GM23338 (cell line): ENCODE measurements at regions not wholly inside any gene's neighbourhood (a gene's known extent, or its start where the extent isn't known, plus 50 kb on each side); places are given as distances from the start of the nearest gene placed in this dataset.

ENCODE experiments used
- ATAC-seq: fragments of 200-7000 bp; cut with Tn5 transposase; 3 replicates; pipeline ENCODE4 v1.9.1; 2020
- DNase-seq: peaks from one replicate; pipeline ENCODE4 v3.0.0-alpha.2; 2015; ENCODE audit warnings: low spot score
- H2AFZ ChIP-seq: fragments of 200-600 bp; sonication (generic); 2 replicates; pipeline ENCODE4 v1.8.0; 2016; ENCODE audit warnings: antibody characterized with exemption, mild to moderate bottlenecking, moderate library complexity
- H3F3A ChIP-seq: fragments of 200-600 bp; sonication (generic); replicated peaks from 2 replicates; pipeline ENCODE4 v1.8.0; 2017; ENCODE audit warnings: antibody characterized with exemption, mixed run types, low read depth
- H3K27ac ChIP-seq: fragments of 200-600 bp; sonication (generic); 2 replicates; pipeline ENCODE4 v1.6.1; 2016; ENCODE audit warnings: low read depth
- H3K27me3 ChIP-seq: fragments of 200-600 bp; sonication (generic); 2 replicates; pipeline ENCODE4 v1.8.0; 2016; ENCODE audit warnings: mild to moderate bottlenecking, mixed run types, moderate library complexity; ENCODE audit not compliant: insufficient read depth
- H3K36me3 ChIP-seq: fragments of 200-600 bp; sonication (generic); 2 replicates; pipeline ENCODE4 v1.8.0; 2016; ENCODE audit warnings: mild to moderate bottlenecking; ENCODE audit not compliant: insufficient read depth
- H3K4me1 ChIP-seq: fragments of 200-600 bp; sonication (generic); 2 replicates; pipeline ENCODE4 v1.8.0; 2016; ENCODE audit warnings: mild to moderate bottlenecking, moderate library complexity; ENCODE audit not compliant: insufficient read depth
- H3K4me2 ChIP-seq: fragments of 200-600 bp; sonication (generic); 2 replicates; pipeline ENCODE4 v1.7.1; 2017; ENCODE audit warnings: mixed run types
- H3K4me3 ChIP-seq: fragments of 200-600 bp; sonication (generic); 2 replicates; pipeline ENCODE4 v1.6.1; 2016; ENCODE audit warnings: mixed run types
- H3K79me2 ChIP-seq: fragments of 200-600 bp; sonication (generic); replicated peaks from 2 replicates; pipeline ENCODE4 v1.8.0; 2017; ENCODE audit warnings: mild to moderate bottlenecking; ENCODE audit not compliant: insufficient read depth
- H3K9me2 ChIP-seq: fragments of 200-600 bp; sonication (generic); 2 replicates; pipeline ENCODE4 v1.8.0; 2017; ENCODE audit not compliant: insufficient read depth
- H4K20me1 ChIP-seq: fragments of 200-600 bp; sonication (generic); replicated peaks from 2 replicates; pipeline ENCODE4 v1.8.0; 2017; ENCODE audit warnings: mild to moderate bottlenecking; ENCODE audit not compliant: insufficient read depth
- H3K27ac Mint-ChIP-seq: 2 replicates; pipeline ENCODE4 v1.8.0; 2020; ENCODE audit warnings: inconsistent platforms, mild to moderate bottlenecking, moderate library complexity, mixed read lengths
- H3K27me3 Mint-ChIP-seq: 3 replicates; pipeline ENCODE4 v1.8.0; 2022; ENCODE audit warnings: low read depth, mild to moderate bottlenecking, moderate library complexity, mixed read lengths, inconsistent platforms; ENCODE audit not compliant: insufficient read depth, poor library complexity
- H3K36me3 Mint-ChIP-seq: 3 replicates; pipeline ENCODE4 v1.8.0; 2021; ENCODE audit warnings: low read depth, mild to moderate bottlenecking, inconsistent platforms, moderate library complexity, mixed read lengths
- H3K4me1 Mint-ChIP-seq: 3 replicates; pipeline ENCODE4 v1.8.0; 2020; ENCODE audit warnings: mild to moderate bottlenecking, inconsistent platforms, mixed read lengths
- H3K4me3 Mint-ChIP-seq: 3 replicates; pipeline ENCODE4 v1.8.0; 2021; ENCODE audit warnings: moderate library complexity, mild to moderate bottlenecking, inconsistent platforms, mixed read lengths
- H3K9me3 Mint-ChIP-seq: 3 replicates; pipeline ENCODE4 v1.8.0; 2020; ENCODE audit warnings: moderate library complexity, mild to moderate bottlenecking, inconsistent platforms, mixed read lengths
- CREB1 ChIP-seq: fragments of 250-450 bp; sonication (Bioruptor Pico); IDR thresholded peaks from 2 replicates; pipeline ENCODE4 v1.5.0; 2020; ENCODE audit warnings: low read depth, mild to moderate bottlenecking, moderate library complexity
- EZH2 ChIP-seq: fragments of 200-600 bp; sonication (generic); IDR thresholded peaks from one replicate; pipeline ENCODE4 v1.8.0; 2017; ENCODE audit warnings: antibody characterized with exemption, mild to moderate bottlenecking, low read depth; ENCODE audit not compliant: unreplicated experiment
- EZH2phosphoT487 ChIP-seq: fragments of 200-600 bp; sonication (generic); IDR thresholded peaks from one replicate; pipeline ENCODE4 v1.8.1; 2018; ENCODE audit warnings: antibody characterized with exemption; ENCODE audit not compliant: unreplicated experiment
- JUNB ChIP-seq: IDR thresholded peaks from one replicate; pipeline ENCODE4 v1.6.1; 2016; ENCODE audit warnings: antibody characterized with exemption; ENCODE audit not compliant: unreplicated experiment
- NANOG ChIP-seq: IDR thresholded peaks from 2 replicates; pipeline ENCODE4 v1.6.1; 2016; ENCODE audit warnings: antibody characterized with exemption, borderline replicate concordance
- POLR2AphosphoS5 ChIP-seq: IDR thresholded peaks from 2 replicates; pipeline ENCODE4 v1.6.1; 2016; ENCODE audit warnings: antibody characterized with exemption, low read depth
- STAT1 ChIP-seq: IDR thresholded peaks from one replicate; pipeline ENCODE4 v1.6.1; 2016; ENCODE audit warnings: antibody characterized with exemption; ENCODE audit not compliant: unreplicated experiment
- ZNF114 ChIP-seq: fragments of 250-450 bp; sonication (Bioruptor Pico); IDR thresholded peaks from 2 replicates; pipeline ENCODE4 v1.5.0; 2020; ENCODE audit warnings: mild to moderate bottlenecking, moderate library complexity
- ZNF331 ChIP-seq: fragments of 250-450 bp; sonication (Bioruptor Pico); IDR thresholded peaks from 2 replicates; pipeline ENCODE4 v1.5.0; 2020; ENCODE audit warnings: low read depth, mild to moderate bottlenecking, moderate library complexity
- TF ChIP-seq, protein P1 (sequence below), 2 experiments: fragments of 200-600 bp in 1 of 2; sonication (generic) in 1 of 2; conservative IDR thresholded peaks; 2 replicates each; pipeline versions ENCODE4 v1.5.1 to v1.6.1; 2016 to 2017; ENCODE audit warnings: antibody characterized with exemption in 2 of 2, low read depth in 2 of 2, mild to moderate bottlenecking in 2 of 2, moderate library complexity in 1 of 2
- TF ChIP-seq, protein P2 (sequence below): IDR thresholded peaks from one replicate; pipeline ENCODE4 v1.6.1; 2018; ENCODE audit warnings: antibody characterized with exemption; ENCODE audit not compliant: unreplicated experiment
- TF ChIP-seq, protein P3 (sequence below): fragments of 250-450 bp; sonication (Bioruptor Pico); IDR thresholded peaks from 2 replicates; pipeline ENCODE4 v1.5.0; 2020; ENCODE audit warnings: mild to moderate bottlenecking, moderate library complexity
- TF ChIP-seq, protein P4 (sequence below): IDR thresholded peaks from 2 replicates; pipeline ENCODE4 v1.6.1; 2016; ENCODE audit warnings: antibody characterized with exemption

DNA sequence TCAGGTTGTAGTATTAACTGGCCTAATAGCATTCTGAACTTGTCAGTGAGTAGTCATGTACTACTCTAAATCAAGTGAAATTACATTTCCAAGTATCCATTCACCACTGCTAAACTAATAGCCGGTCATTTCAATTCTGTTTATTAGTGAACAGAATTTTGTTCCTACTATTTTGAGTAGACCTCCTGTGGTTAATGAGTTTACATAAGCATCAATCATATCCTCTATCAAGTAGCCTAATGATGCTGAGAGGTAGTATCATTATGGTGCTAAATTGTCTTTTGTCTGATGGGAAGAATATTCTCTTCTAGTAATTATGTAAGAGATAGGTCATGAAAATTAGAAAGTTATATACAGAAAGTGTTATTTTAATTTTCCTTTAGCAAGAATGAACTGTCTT lies 602.8 kb downstream of the KCNT2 start:
- Histone ChIP-seq H3K36me3 (no peaks in the 10 kb centered on the region), H3K9me2 (peaks cover 8% of the 10 kb centered on the region), H3K4me1 (peaks cover 11% of the 10 kb centered on the region), H2AFZ (no peak overlapping the region), H4K20me1 (no peaks in the 10 kb centered on the region), H3K79me2 (no peaks in the 10 kb centered on the region), H3F3A (no peaks in the 10 kb centered on the region), H3K4me2 (no peak overlapping the region), H3K27me3 (no peaks in the 10 kb centered on the region), H3K27ac (no peak overlapping the region), H3K4me3 (no peak overlapping the region)
- peaks cover 3% of the 10 kb centered on the region; the same call in 2 of the 3 replicates for H3K9me3 Mint-ChIP-seq
- no peak overlapping the region for H3K27ac Mint-ChIP-seq
- peaks cover 2% of the 10 kb centered on the region for H3K27me3 Mint-ChIP-seq
- TF ChIP-seq, protein P1, sequence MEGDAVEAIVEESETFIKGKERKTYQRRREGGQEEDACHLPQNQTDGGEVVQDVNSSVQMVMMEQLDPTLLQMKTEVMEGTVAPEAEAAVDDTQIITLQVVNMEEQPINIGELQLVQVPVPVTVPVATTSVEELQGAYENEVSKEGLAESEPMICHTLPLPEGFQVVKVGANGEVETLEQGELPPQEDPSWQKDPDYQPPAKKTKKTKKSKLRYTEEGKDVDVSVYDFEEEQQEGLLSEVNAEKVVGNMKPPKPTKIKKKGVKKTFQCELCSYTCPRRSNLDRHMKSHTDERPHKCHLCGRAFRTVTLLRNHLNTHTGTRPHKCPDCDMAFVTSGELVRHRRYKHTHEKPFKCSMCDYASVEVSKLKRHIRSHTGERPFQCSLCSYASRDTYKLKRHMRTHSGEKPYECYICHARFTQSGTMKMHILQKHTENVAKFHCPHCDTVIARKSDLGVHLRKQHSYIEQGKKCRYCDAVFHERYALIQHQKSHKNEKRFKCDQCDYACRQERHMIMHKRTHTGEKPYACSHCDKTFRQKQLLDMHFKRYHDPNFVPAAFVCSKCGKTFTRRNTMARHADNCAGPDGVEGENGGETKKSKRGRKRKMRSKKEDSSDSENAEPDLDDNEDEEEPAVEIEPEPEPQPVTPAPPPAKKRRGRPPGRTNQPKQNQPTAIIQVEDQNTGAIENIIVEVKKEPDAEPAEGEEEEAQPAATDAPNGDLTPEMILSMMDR (conservative IDR thresholded peaks at IDR 0.05; ENCODE audit: low read depth in 2 of 2) = no peak
- TF ChIP-seq EZH2 (no peak), ZNF331 (CRISPR knock-in tag) (no peak), NANOG (no peak), STAT1 (no peak), JUNB (no peak), ZNF114 (CRISPR knock-in tag) (no peak), EZH2phosphoT487 (no peak), POLR2AphosphoS5 (no peak), CREB1 (CRISPR knock-in tag) (no peak)
- TF ChIP-seq, protein P2, sequence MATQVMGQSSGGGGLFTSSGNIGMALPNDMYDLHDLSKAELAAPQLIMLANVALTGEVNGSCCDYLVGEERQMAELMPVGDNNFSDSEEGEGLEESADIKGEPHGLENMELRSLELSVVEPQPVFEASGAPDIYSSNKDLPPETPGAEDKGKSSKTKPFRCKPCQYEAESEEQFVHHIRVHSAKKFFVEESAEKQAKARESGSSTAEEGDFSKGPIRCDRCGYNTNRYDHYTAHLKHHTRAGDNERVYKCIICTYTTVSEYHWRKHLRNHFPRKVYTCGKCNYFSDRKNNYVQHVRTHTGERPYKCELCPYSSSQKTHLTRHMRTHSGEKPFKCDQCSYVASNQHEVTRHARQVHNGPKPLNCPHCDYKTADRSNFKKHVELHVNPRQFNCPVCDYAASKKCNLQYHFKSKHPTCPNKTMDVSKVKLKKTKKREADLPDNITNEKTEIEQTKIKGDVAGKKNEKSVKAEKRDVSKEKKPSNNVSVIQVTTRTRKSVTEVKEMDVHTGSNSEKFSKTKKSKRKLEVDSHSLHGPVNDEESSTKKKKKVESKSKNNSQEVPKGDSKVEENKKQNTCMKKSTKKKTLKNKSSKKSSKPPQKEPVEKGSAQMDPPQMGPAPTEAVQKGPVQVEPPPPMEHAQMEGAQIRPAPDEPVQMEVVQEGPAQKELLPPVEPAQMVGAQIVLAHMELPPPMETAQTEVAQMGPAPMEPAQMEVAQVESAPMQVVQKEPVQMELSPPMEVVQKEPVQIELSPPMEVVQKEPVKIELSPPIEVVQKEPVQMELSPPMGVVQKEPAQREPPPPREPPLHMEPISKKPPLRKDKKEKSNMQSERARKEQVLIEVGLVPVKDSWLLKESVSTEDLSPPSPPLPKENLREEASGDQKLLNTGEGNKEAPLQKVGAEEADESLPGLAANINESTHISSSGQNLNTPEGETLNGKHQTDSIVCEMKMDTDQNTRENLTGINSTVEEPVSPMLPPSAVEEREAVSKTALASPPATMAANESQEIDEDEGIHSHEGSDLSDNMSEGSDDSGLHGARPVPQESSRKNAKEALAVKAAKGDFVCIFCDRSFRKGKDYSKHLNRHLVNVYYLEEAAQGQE = no peak
- TF ChIP-seq, protein P3, sequence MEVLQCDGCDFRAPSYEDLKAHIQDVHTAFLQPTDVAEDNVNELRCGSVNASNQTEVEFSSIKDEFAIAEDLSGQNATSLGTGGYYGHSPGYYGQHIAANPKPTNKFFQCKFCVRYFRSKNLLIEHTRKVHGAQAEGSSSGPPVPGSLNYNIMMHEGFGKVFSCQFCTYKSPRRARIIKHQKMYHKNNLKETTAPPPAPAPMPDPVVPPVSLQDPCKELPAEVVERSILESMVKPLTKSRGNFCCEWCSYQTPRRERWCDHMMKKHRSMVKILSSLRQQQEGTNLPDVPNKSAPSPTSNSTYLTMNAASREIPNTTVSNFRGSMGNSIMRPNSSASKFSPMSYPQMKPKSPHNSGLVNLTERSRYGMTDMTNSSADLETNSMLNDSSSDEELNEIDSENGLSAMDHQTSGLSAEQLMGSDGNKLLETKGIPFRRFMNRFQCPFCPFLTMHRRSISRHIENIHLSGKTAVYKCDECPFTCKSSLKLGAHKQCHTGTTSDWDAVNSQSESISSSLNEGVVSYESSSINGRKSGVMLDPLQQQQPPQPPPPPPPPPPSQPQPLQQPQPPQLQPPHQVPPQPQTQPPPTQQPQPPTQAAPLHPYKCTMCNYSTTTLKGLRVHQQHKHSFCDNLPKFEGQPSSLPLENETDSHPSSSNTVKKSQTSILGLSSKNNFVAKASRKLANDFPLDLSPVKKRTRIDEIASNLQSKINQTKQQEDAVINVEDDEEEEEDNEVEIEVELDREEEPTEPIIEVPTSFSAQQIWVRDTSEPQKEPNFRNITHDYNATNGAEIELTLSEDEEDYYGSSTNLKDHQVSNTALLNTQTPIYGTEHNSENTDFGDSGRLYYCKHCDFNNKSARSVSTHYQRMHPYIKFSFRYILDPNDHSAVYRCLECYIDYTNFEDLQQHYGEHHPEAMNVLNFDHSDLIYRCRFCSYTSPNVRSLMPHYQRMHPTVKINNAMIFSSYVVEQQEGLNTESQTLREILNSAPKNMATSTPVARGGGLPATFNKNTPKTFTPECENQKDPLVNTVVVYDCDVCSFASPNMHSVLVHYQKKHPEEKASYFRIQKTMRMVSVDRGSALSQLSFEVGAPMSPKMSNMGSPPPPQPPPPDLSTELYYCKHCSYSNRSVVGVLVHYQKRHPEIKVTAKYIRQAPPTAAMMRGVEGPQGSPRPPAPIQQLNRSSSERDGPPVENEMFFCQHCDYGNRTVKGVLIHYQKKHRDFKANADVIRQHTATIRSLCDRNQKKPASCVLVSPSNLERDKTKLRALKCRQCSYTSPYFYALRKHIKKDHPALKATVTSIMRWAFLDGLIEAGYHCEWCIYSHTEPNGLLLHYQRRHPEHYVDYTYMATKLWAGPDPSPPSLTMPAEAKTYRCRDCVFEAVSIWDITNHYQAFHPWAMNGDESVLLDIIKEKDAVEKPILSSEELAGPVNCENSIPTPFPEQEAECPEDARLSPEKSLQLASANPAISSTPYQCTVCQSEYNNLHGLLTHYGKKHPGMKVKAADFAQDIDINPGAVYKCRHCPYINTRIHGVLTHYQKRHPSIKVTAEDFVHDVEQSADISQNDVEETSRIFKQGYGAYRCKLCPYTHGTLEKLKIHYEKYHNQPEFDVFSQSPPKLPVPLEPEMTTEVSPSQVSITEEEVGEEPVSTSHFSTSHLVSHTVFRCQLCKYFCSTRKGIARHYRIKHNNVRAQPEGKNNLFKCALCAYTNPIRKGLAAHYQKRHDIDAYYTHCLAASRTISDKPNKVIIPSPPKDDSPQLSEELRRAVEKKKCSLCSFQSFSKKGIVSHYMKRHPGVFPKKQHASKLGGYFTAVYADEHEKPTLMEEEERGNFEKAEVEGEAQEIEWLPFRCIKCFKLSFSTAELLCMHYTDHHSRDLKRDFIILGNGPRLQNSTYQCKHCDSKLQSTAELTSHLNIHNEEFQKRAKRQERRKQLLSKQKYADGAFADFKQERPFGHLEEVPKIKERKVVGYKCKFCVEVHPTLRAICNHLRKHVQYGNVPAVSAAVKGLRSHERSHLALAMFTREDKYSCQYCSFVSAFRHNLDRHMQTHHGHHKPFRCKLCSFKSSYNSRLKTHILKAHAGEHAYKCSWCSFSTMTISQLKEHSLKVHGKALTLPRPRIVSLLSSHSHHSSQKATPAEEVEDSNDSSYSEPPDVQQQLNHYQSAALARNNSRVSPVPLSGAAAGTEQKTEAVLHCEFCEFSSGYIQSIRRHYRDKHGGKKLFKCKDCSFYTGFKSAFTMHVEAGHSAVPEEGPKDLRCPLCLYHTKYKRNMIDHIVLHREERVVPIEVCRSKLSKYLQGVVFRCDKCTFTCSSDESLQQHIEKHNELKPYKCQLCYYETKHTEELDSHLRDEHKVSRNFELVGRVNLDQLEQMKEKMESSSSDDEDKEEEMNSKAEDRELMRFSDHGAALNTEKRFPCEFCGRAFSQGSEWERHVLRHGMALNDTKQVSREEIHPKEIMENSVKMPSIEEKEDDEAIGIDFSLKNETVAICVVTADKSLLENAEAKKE (CRISPR knock-in tag) = no peak
- TF ChIP-seq, protein P4, sequence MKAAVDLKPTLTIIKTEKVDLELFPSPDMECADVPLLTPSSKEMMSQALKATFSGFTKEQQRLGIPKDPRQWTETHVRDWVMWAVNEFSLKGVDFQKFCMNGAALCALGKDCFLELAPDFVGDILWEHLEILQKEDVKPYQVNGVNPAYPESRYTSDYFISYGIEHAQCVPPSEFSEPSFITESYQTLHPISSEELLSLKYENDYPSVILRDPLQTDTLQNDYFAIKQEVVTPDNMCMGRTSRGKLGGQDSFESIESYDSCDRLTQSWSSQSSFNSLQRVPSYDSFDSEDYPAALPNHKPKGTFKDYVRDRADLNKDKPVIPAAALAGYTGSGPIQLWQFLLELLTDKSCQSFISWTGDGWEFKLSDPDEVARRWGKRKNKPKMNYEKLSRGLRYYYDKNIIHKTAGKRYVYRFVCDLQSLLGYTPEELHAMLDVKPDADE = no peak
- H3K4me1 Mint-ChIP-seq = peaks cover 42% of the 10 kb centered on the region
- DNase-seq = no peak
- ATAC-seq = no peak
- no peak overlapping the region for H3K4me3 Mint-ChIP-seq
- peaks cover 12% of the 10 kb centered on the region for H3K36me3 Mint-ChIP-seq
